Uterus (tissue), 2 donors: ENCODE measurements at regions not wholly inside any gene's neighbourhood (a gene's known extent, or its start where the extent isn't known, plus 50 kb on each side); places are given as distances from the start of the nearest gene placed in this dataset.

Experiments used
- CTCF ChIP-seq, 4 experiments: fragments of 200-600 bp in 2 of 4; fragments of 450-650 bp in 2 of 4; sonication (generic) in 2 of 4; IDR thresholded peaks; one replicate each; pipeline ENCODE4 v1.5.1; 2016 to 2019; ENCODE audit warnings: antibody characterized with exemption in 4 of 4, mild to moderate bottlenecking in 2 of 4, moderate library complexity in 1 of 4
- POLR2A ChIP-seq, 2 donors: fragments of 450-650 bp; IDR thresholded peaks; one replicate each; pipeline ENCODE4 v1.6.1; 2016; ENCODE audit warnings: antibody characterized with exemption in 2 of 2, mild to moderate bottlenecking in 1 of 2, moderate library complexity in 1 of 2

- TF ChIP-seq CTCF (IDR thresholded peaks at IDR 0.05) (no peak), POLR2A (IDR thresholded peaks at IDR 0.05) (no peak)
Observed at GRCh38 chr13:73251626-73252265, 192.9 kb downstream of the KLF5 start.
